Heart right ventricle (tissue), 16 donors: ENCODE measurements at regions not wholly inside any gene's neighbourhood (a gene's known extent, or its start where the extent isn't known, plus 50 kb on each side); places are given as distances from the start of the nearest gene placed in this dataset.
"Not testable (repeated sequence)": the region's sequence is repeated elsewhere in the genome, so short reads cannot be mapped to it uniquely, and the experiment has no call there.

Source experiments
- ATAC-seq, 8 donors: fragments of 200-7000 bp; cut with Tn5 transposase; one replicate each; pipeline ENCODE4 v1.9.1; 2020; ENCODE audit warnings: mild to moderate bottlenecking in 8 of 8, moderate library complexity in 8 of 8, moderate number of reproducible peaks in 1 of 8
- DNase-seq, 2 donors: peaks; one replicate each; pipeline ENCODE4 v3.0.0-alpha.2; 2020
- H3K27ac ChIP-seq, 10 donors: fragments of 200-600 bp; sonication (generic) in 2 of 10; one replicate each; pipeline versions ENCODE4 v1.5.0 to v1.8.0; 2020 to 2022; ENCODE audit warnings: mild to moderate bottlenecking in 3 of 10
- H3K27me3 ChIP-seq, 7 donors: fragments of 200-600 bp; one replicate each; pipeline ENCODE4 v1.8.0; 2021 to 2022; ENCODE audit warnings: mild to moderate bottlenecking in 2 of 7
- H3K36me3 ChIP-seq, 9 donors: fragments of 200-600 bp; sonication (generic) in 1 of 9; one replicate each; pipeline versions ENCODE4 v1.5.0 to v1.8.0; 2020 to 2022; ENCODE audit warnings: mild to moderate bottlenecking in 2 of 9
- H3K4me1 ChIP-seq, 9 donors: fragments of 200-600 bp; sonication (generic) in 1 of 9; one replicate each; pipeline versions ENCODE4 v1.5.0 to v1.8.0; 2020 to 2022; ENCODE audit warnings: mild to moderate bottlenecking in 4 of 9
- H3K4me3 ChIP-seq, 10 donors: fragments of 200-600 bp; sonication (generic) in 2 of 10; one replicate each; pipeline versions ENCODE4 v1.5.0 to v1.8.0; 2020 to 2022; ENCODE audit warnings: mild to moderate bottlenecking in 7 of 10, moderate library complexity in 2 of 10
- H3K9me3 ChIP-seq, 11 donors: fragments of 200-600 bp in 10 of 11; sonication (generic) in 2 of 11; one replicate each; pipeline versions ENCODE4 v1.5.0 to v1.8.0; 2013 to 2022; ENCODE audit warnings: mild to moderate bottlenecking in 2 of 11, control low read depth in 1 of 11, moderate library complexity in 1 of 11
- WGBS, 2 donors: extraction: QIAGEN DNeasy Blood & Tissue Kit; methylation state at CpG; one replicate each; pipeline ENCODE4 v1.1.7; 2013; ENCODE audit warnings: inconsistent platforms in 1 of 2; 5-methylcytosine and 5-hydroxymethylcytosine counted together
- intact Hi-C, 10 donors: fragments of 100-400 bp; cut with DNase I; formaldehyde crosslinking; loops; one replicate each; pipeline versions ENCODE4 v1.11.1 to v1.14.2; 2022
- TF ChIP-seq, protein P1 (sequence below), 9 donors: fragments of 200-600 bp; sonication (generic) in 2 of 9; IDR thresholded peaks; one replicate each; pipeline versions ENCODE4 v1.5.0 to v1.8.0; 2021 to 2022; ENCODE audit warnings: antibody characterized with exemption in 9 of 9, mild to moderate bottlenecking in 5 of 9, moderate library complexity in 1 of 9
- donor health status: Arrhythmogenic right ventricular cardiomyopathy.
- donor health status: ischemic (EF 13 %, LVEDD 7.1; RV severe dilation, severe dysfunction).
- donor health status: healthy with polysubstance abuse.
- donor health status: DM: no; HTN: yes; CAD: no.
- donor health status: DM: no; HTN: no; CAD: no.
- donor health status: ischemic (EF 25% LVEDD 6.9; RV normal size, moderate dysfunction).
- donor health status: ischemic (EF 25% LVEDD 5.7; RV mildly dilated, moderate dysfunction).
- donor health status: healthy.
- donor health status: DM: yes; HTN: yes; CAD: no.
- donor health status: Ischemic cardiomyopathy.
- donor health status: ischemic (EF 35%, LVEDD 5.7; RV mildly dilated, moderate dysfunction).
- donor health status: nonischemic (EF 11% LVEDD 7.7; RV severe dilation, severe dysfunction).
- donor health status: DM: yes; HTN: yes; CAD: no.
- donor health status: PGD.
- donor health status: ischemic (EF 29% LVEDD 5.4; RV normal size, mild dysfunction).
- donor health status: nonischemic (EF 23%, LVEDD 6.1; RV moderate dilation, normal function).

- Histone ChIP-seq H3K4me1 (peaks cover 0 to 7% (median 0%) of the 10 kb centered on the region in 9 donors), H3K4me3 (no peak overlapping the region), H3K36me3 (no peaks in the 10 kb centered on the region), H3K27me3 (no peaks in the 10 kb centered on the region), H3K9me3 (no peaks in the 10 kb centered on the region), H3K27ac (no peak overlapping the region)
- no peak for DNase-seq
- TF ChIP-seq, protein P1, sequence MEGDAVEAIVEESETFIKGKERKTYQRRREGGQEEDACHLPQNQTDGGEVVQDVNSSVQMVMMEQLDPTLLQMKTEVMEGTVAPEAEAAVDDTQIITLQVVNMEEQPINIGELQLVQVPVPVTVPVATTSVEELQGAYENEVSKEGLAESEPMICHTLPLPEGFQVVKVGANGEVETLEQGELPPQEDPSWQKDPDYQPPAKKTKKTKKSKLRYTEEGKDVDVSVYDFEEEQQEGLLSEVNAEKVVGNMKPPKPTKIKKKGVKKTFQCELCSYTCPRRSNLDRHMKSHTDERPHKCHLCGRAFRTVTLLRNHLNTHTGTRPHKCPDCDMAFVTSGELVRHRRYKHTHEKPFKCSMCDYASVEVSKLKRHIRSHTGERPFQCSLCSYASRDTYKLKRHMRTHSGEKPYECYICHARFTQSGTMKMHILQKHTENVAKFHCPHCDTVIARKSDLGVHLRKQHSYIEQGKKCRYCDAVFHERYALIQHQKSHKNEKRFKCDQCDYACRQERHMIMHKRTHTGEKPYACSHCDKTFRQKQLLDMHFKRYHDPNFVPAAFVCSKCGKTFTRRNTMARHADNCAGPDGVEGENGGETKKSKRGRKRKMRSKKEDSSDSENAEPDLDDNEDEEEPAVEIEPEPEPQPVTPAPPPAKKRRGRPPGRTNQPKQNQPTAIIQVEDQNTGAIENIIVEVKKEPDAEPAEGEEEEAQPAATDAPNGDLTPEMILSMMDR (IDR thresholded peaks at IDR 0.05): no peak
- no peak for ATAC-seq
- intact Hi-C loops: no loop called here
These were observed 728.9 kb downstream of the MAT2B start for GRCh38 chr5:164234321-164234720.

DNA sequence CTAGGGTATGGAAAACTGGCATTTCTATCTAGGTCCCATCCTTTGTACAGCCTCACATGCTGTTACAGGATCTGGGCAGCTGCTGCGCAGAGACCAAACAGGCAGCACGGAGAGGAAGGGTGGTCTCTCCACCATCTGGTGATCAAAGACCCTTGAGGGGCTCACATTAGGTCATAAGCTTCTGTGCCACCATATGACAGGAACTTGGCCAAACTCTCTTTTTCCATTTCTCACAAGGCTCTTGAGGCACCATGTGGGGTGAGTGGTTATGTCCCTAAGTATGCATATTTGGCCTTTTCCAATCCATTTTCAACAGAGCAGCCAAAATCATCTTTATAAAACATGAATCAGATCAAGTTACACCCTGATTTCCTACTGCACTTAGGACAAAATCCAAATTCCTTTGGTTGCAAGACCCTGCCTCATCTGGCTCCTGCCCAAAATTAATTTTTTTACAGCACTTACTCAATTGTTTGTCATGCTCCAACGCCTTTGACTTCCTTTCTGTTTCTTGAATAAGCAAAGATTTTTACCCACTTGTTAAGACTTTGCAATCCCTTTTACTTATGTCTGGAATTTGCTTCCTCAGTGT, 730.0 kb downstream of the MAT2B start:
- WGBS, 2 donors: 60 to 69% methylated on average over 3 of the region's 3 CpGs
- H3K27me3 ChIP-seq: no peaks in the 10 kb centered on the region

DNA sequence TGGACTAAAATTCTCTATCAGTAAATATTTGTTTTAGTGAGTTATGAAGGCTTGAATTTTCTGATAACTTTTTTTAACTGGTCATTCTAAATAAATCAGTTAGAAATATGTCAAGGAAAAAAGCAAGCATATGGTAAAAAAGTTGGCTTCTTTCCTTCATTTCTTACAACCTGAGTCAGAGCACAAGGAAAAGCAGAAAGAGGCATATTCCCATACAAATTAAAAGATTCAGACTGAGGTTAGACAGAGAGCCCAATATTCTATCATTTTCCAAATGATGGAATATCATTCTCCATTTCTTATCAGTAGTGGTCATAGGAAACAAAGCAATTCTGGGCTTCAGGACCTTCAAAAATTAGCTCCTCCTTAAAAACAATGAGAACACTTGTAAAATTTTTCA, 732.1 kb downstream of the MAT2B start:
- TF ChIP-seq, protein P1 (IDR thresholded peaks at IDR 0.05): no peak
- intact Hi-C loops: no loop called here
- Histone ChIP-seq H3K27me3 (no peaks in the 10 kb centered on the region), H3K27ac (no peak overlapping the region), H3K4me3 (no peak overlapping the region), H3K9me3 (no peaks in the 10 kb centered on the region), H3K4me1 (peaks cover 0 to 7% (median 0%) of the 10 kb centered on the region in 9 donors), H3K36me3 (no peaks in the 10 kb centered on the region)
- ATAC-seq (no peak), DNase-seq (no peak)

More for the DNA sequence above, 730.0 kb downstream of the MAT2B start:
- Histone ChIP-seq H3K36me3 (no peaks in the 10 kb centered on the region), H3K9me3 (no peaks in the 10 kb centered on the region), H3K27ac (no peak overlapping the region), H3K4me3 (no peak overlapping the region), H3K4me1 (peaks cover 0 to 7% (median 0%) of the 10 kb centered on the region in 9 donors)
- TF ChIP-seq, protein P1 (IDR thresholded peaks at IDR 0.05): no peak
- intact Hi-C loops: no loop called here
- ATAC-seq: no peak
- DNase-seq: no peak

DNA sequence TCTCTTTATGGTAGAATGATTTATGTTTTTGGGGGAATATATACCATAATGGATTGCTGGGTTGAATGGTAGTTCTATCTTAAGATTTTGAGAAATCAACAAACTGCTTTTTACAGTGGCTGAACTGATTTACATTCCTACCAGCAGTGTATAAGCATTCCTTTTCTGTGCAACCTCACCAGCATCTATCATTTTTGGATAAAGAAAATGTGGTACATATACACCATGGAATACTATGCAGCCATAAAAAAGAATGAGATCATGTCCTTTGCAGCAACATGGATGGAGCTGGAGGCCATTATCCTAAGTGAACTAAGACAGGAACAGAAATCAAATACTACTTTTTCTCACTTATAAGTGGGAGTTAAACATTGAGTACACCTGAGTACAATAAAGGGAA, 746.4 kb downstream of the MAT2B start:
- H3K27ac ChIP-seq, H3K4me1 ChIP-seq, intact Hi-C loops, DNase-seq, H3K4me3 ChIP-seq, H3K9me3 ChIP-seq, H3K27me3 ChIP-seq, ATAC-seq, H3K36me3 ChIP-seq: not testable (repeated sequence)

- intact Hi-C loops: no loop called here
- Histone ChIP-seq H3K9me3 (peaks cover 0 to 9% (median 0%) of the 10 kb centered on the region in 11 donors), H3K4me1 (no peaks in the 10 kb centered on the region), H3K27me3 (no peaks in the 10 kb centered on the region), H3K36me3 (no peaks in the 10 kb centered on the region), H3K4me3 (no peak overlapping the region), H3K27ac (no peak overlapping the region)
- 86 to 88% methylated on average over 3 of the region's 3 CpGs for WGBS, 2 donors
- no peak for ATAC-seq
- TF ChIP-seq, protein P1 (IDR thresholded peaks at IDR 0.05): no peak
- no peak for DNase-seq
These were observed 748.3 kb downstream of the MAT2B start for GRCh38 chr5:164253764-164254163.
